B cell (primary cell): ENCODE measurements at regions not wholly inside any gene's neighbourhood (a gene's known extent, or its start where the extent isn't known, plus 50 kb on each side); places are given as distances from the start of the nearest gene placed in this dataset.

ENCODE experiments used
- CTCF ChIP-seq: fragments of 200-600 bp; IDR thresholded peaks from one replicate; pipeline ENCODE4 v1.8.0; 2022; ENCODE audit warnings: antibody characterized with exemption, mild to moderate bottlenecking
- EZH2 ChIP-seq: IDR thresholded peaks from 2 replicates; pipeline ENCODE4 v1.6.1; 2012; ENCODE audit warnings: borderline replicate concordance, low read depth, mild to moderate bottlenecking, moderate library complexity, low read length; ENCODE audit not compliant: insufficient read depth, poor library complexity, severe bottlenecking

- no peak for TF ChIP-seq CTCF
- TF ChIP-seq EZH2, result no peak
Measured at GRCh38 chr14:61215222-61216020, 65.7 kb downstream of the TMEM30B start.
